DND-41 (cell line): ENCODE measurements at regions not wholly inside any gene's neighbourhood (a gene's known extent, or its start where the extent isn't known, plus 50 kb on each side); places are given as distances from the start of the nearest gene placed in this dataset.

Source experiments
- ATAC-seq: fragments of 200-7000 bp; cut with Tn5 transposase; 3 replicates; pipeline ENCODE4 v1.9.1; 2021; ENCODE audit warnings: low read depth; ENCODE audit not compliant: insufficient read depth
- DNase-seq: peaks from one replicate; pipeline ENCODE4 v3.0.0-alpha.2; 2020
- H2AFZ ChIP-seq: 2 replicates; pipeline ENCODE4 v1.6.0; 2012; ENCODE audit warnings: low read depth, low read length
- H3K27ac ChIP-seq: 2 replicates; pipeline ENCODE4 v1.5.1; 2012; ENCODE audit warnings: low read length, inconsistent platforms
- H3K27me3 ChIP-seq: fragments of 200-600 bp; sonication (generic); 2 replicates; pipeline ENCODE4 v1.6.0; 2012; ENCODE audit warnings: low read length, mild to moderate bottlenecking, inconsistent platforms; ENCODE audit not compliant: insufficient read depth, poor library complexity
- H3K36me3 ChIP-seq: 2 replicates; pipeline ENCODE4 v1.5.1; 2012; ENCODE audit warnings: low read length, inconsistent platforms; ENCODE audit not compliant: insufficient read depth
- H3K4me1 ChIP-seq: 2 replicates; pipeline ENCODE4 v1.5.1; 2012; ENCODE audit warnings: mild to moderate bottlenecking, low read length; ENCODE audit not compliant: insufficient read depth
- H3K4me2 ChIP-seq: 2 replicates; pipeline ENCODE4 v1.6.0; 2012; ENCODE audit warnings: mild to moderate bottlenecking, moderate library complexity, low read length, inconsistent platforms; ENCODE audit not compliant: insufficient read depth
- H3K4me3 ChIP-seq, 2 experiments: fragments of 200-600 bp in 1 of 2; shearing (Covaris generic) in 1 of 2; 2 replicates each; pipeline ENCODE4 v1.5.1; 2012 to 2016; ENCODE audit warnings: inconsistent platforms in 2 of 2, low read length in 2 of 2, mild to moderate bottlenecking in 2 of 2, low read depth in 1 of 2, moderate library complexity in 1 of 2
- H3K79me2 ChIP-seq: 2 replicates; pipeline ENCODE4 v1.6.0; 2012; ENCODE audit warnings: low read length, inconsistent platforms; ENCODE audit not compliant: insufficient read depth
- H3K9ac ChIP-seq: 2 replicates; pipeline ENCODE4 v1.6.0; 2012; ENCODE audit warnings: low read depth, mild to moderate bottlenecking, inconsistent platforms, low read length, moderate library complexity
- H3K9me3 ChIP-seq: 2 replicates; pipeline ENCODE4 v1.5.1; 2012; ENCODE audit warnings: low read length, moderate library complexity, mild to moderate bottlenecking, inconsistent platforms; ENCODE audit not compliant: insufficient read depth, severe bottlenecking
- H4K20me1 ChIP-seq: 2 replicates; pipeline ENCODE4 v1.6.0; 2012; ENCODE audit warnings: low read length; ENCODE audit not compliant: insufficient read depth
- CTCF ChIP-seq: IDR thresholded peaks from 2 replicates; pipeline ENCODE4 v1.5.1; 2012; ENCODE audit warnings: borderline replicate concordance, low read length, moderate library complexity, mild to moderate bottlenecking; ENCODE audit not compliant: poor library complexity, severe bottlenecking; ENCODE audit errors: extremely low read depth
- EZH2 ChIP-seq: IDR thresholded peaks from 3 replicates; pipeline ENCODE4 v1.6.1; 2012; ENCODE audit warnings: borderline replicate concordance, low read depth, mild to moderate bottlenecking, moderate library complexity, low read length, inconsistent platforms; ENCODE audit not compliant: severe bottlenecking

GRCh38 chr14:23694949-23695663 is 58.9 kb downstream of the DHRS2 start:
- Histone ChIP-seq H3K9me3 (no peaks in the 10 kb centered on the region), H3K36me3 (no peaks in the 10 kb centered on the region), H3K9ac (no peak overlapping the region), H3K27ac (no peak overlapping the region), H4K20me1 (no peaks in the 10 kb centered on the region), H2AFZ (no peak overlapping the region), H3K79me2 (no peaks in the 10 kb centered on the region), H3K4me1 (no peaks in the 10 kb centered on the region), H3K27me3 (no peaks in the 10 kb centered on the region), H3K4me3 (no peak overlapping the region), H3K4me2 (no peak overlapping the region)
- no peak for DNase-seq
- no peak for ATAC-seq
- no peak for TF ChIP-seq CTCF
- no peak for TF ChIP-seq EZH2

- Histone ChIP-seq H3K27ac (no peak overlapping the region), H4K20me1 (no peaks in the 10 kb centered on the region), H3K27me3 (no peaks in the 10 kb centered on the region), H3K9ac (no peak overlapping the region), H3K9me3 (no peaks in the 10 kb centered on the region), H3K36me3 (no peaks in the 10 kb centered on the region), H3K79me2 (no peaks in the 10 kb centered on the region), H3K4me3 (no peak overlapping the region), H3K4me1 (no peaks in the 10 kb centered on the region), H2AFZ (no peak overlapping the region), H3K4me2 (no peak overlapping the region)
- ATAC-seq: no peak
- DNase-seq: no peak
- TF ChIP-seq EZH2 (no peak), CTCF (no peak)
Observed at GRCh38 chr14:23695664-23695999, 59.5 kb downstream of the DHRS2 start.

- DNase-seq: no peak
- Histone ChIP-seq H3K9me3 (no peaks in the 10 kb centered on the region), H3K9ac (no peak overlapping the region), H3K27me3 (no peaks in the 10 kb centered on the region), H3K4me1 (no peaks in the 10 kb centered on the region), H3K4me3 (no peak overlapping the region), H3K4me2 (no peak overlapping the region), H4K20me1 (no peaks in the 10 kb centered on the region), H2AFZ (no peak overlapping the region), H3K79me2 (no peaks in the 10 kb centered on the region), H3K27ac (no peak overlapping the region), H3K36me3 (no peaks in the 10 kb centered on the region)
- TF ChIP-seq EZH2 (no peak), CTCF (no peak)
- no peak for ATAC-seq
Observed at GRCh38 chr14:23696701-23697239, 60.6 kb downstream of the DHRS2 start.
